Neuronal stem cell (in vitro differentiated cells): ENCODE measurements at regions not wholly inside any gene's neighbourhood (a gene's known extent, or its start where the extent isn't known, plus 50 kb on each side); places are given as distances from the start of the nearest gene placed in this dataset.

Experiments used
- DNase-seq: peaks from one replicate; pipeline ENCODE4 v3.0.0-alpha.2; 2013; ENCODE audit warnings: low spot score
- H2AFZ ChIP-seq: one replicate; pipeline ENCODE4 v1.6.1; 2013; ENCODE audit warnings: mild to moderate bottlenecking, low read length, inconsistent platforms
- H2AK5ac ChIP-seq: 2 replicates; pipeline ENCODE4 v1.6.1; 2013; ENCODE audit warnings: low read depth, mild to moderate bottlenecking, inconsistent platforms, low read length, moderate library complexity, mixed read lengths
- H2BK120ac ChIP-seq: 2 replicates; pipeline ENCODE4 v1.6.1; 2013; ENCODE audit warnings: low read depth, mild to moderate bottlenecking, inconsistent platforms, low read length, moderate library complexity, mixed read lengths
- H2BK12ac ChIP-seq: one replicate; pipeline ENCODE4 v1.6.1; 2013; ENCODE audit warnings: low read length, inconsistent platforms
- H2BK15ac ChIP-seq: 2 replicates; pipeline ENCODE4 v1.6.1; 2013; ENCODE audit warnings: mild to moderate bottlenecking, low read length, inconsistent platforms, mixed read lengths
- H2BK5ac ChIP-seq: one replicate; pipeline ENCODE4 v1.6.1; 2013; ENCODE audit warnings: inconsistent platforms, mild to moderate bottlenecking, low read length, moderate library complexity
- H3K14ac ChIP-seq: one replicate; pipeline ENCODE4 v1.6.1; 2013; ENCODE audit warnings: low read length, inconsistent platforms
- H3K18ac ChIP-seq: 2 replicates; pipeline ENCODE4 v1.6.1; 2013; ENCODE audit warnings: low read length, inconsistent platforms
- H3K23ac ChIP-seq: 2 replicates; pipeline ENCODE4 v1.6.1; 2013; ENCODE audit warnings: low read depth, mild to moderate bottlenecking, mixed read lengths, low read length, inconsistent platforms; ENCODE audit not compliant: poor library complexity
- H3K27ac ChIP-seq: replicated peaks from 3 replicates; pipeline ENCODE4 v1.5.1; 2013; ENCODE audit warnings: low read length, inconsistent platforms
- H3K27me3 ChIP-seq, 3 experiments: 2 replicates each; pipeline ENCODE4 v1.6.1; 2013; ENCODE audit warnings: low read length in 3 of 3, mild to moderate bottlenecking in 2 of 3, inconsistent platforms in 1 of 3, low read depth in 1 of 3, mixed read lengths in 1 of 3, moderate library complexity in 1 of 3; ENCODE audit not compliant: control insufficient read depth in 3 of 3, insufficient read depth in 3 of 3
- H3K36me3 ChIP-seq, 2 donors: replicated peaks in 1 of 2; 2 replicates each; pipeline ENCODE4 v1.6.1; 2013; ENCODE audit warnings: low read length in 2 of 2; ENCODE audit not compliant: control insufficient read depth in 2 of 2, insufficient read depth in 2 of 2
- H3K4ac ChIP-seq: 2 replicates; pipeline ENCODE4 v1.6.1; 2013; ENCODE audit warnings: inconsistent platforms, mild to moderate bottlenecking, low read length, moderate library complexity
- H3K4me1 ChIP-seq, 2 donors: 1 replicate in 1 of 2; 2 replicates in 1 of 2; pipeline ENCODE4 v1.6.1; 2013; ENCODE audit warnings: low read length in 2 of 2, low read depth in 1 of 2; ENCODE audit not compliant: control insufficient read depth in 2 of 2, insufficient read depth in 1 of 2
- H3K4me2 ChIP-seq: one replicate; pipeline ENCODE4 v1.6.1; 2013; ENCODE audit warnings: mild to moderate bottlenecking, low read length, inconsistent platforms; ENCODE audit not compliant: insufficient read depth, poor library complexity, severe bottlenecking
- H3K4me3 ChIP-seq, 2 donors: 2 replicates each; pipeline ENCODE4 v1.5.1; 2013; ENCODE audit warnings: low read length in 2 of 2, mild to moderate bottlenecking in 2 of 2, inconsistent platforms in 1 of 2, moderate library complexity in 1 of 2
- H3K79me1 ChIP-seq: one replicate; pipeline ENCODE4 v1.6.1; 2013; ENCODE audit warnings: low read depth, mild to moderate bottlenecking, inconsistent platforms, low read length, moderate library complexity
- H3K9ac ChIP-seq: one replicate; pipeline ENCODE4 v1.6.1; 2013; ENCODE audit warnings: mild to moderate bottlenecking, low read depth, low read length, inconsistent platforms; ENCODE audit not compliant: poor library complexity
- H3K9me3 ChIP-seq, 2 donors: replicated peaks in 1 of 2; 2 replicates each; pipeline versions ENCODE3 to v1.6.1; 2013; ENCODE audit warnings: low read length in 2 of 2, mild to moderate bottlenecking in 2 of 2, inconsistent platforms in 1 of 2, low read depth in 1 of 2, mixed read lengths in 1 of 2, moderate library complexity in 1 of 2; ENCODE audit not compliant: control insufficient read depth in 2 of 2, insufficient read depth in 1 of 2
- H4K8ac ChIP-seq: one replicate; pipeline ENCODE4 v1.6.1; 2013; ENCODE audit warnings: low read depth, mild to moderate bottlenecking, inconsistent platforms, low read length, moderate library complexity
- H4K91ac ChIP-seq: one replicate; pipeline ENCODE4 v1.6.1; 2013; ENCODE audit warnings: low read length, low read depth, mild to moderate bottlenecking, inconsistent platforms; ENCODE audit not compliant: poor library complexity
- WGBS, 2 donors: extraction: QIAGEN DNeasy Blood & Tissue Kit; methylation state at CpG; one replicate each; pipeline ENCODE4 v1.1.7; 2013; ENCODE audit warnings: missing lambda C conversion rate in 2 of 2, mixed read lengths in 1 of 2; ENCODE audit not compliant: insufficient read length in 2 of 2, insufficient replicate concordance in 1 of 2; ENCODE audit errors: extremely low coverage in 2 of 2; 5-methylcytosine and 5-hydroxymethylcytosine counted together

DNA sequence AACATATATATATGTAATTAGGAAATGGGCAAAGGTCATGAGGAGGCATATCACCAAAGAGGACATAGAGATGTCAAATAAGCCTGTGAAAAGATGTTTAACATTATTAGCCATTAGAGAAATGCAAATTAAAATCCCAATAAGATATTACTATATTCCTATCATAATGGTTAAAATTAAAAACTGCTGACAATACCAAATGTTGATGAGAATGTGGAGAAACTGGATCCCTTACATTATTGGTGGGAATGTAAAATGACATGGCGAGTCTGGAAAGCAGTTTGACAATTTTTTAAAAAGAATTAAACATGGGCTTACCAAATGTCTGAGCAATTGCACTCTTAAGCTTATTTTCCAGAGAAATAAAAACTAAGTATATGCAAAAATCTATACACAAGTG, 1821.6 kb upstream of the C9orf72 start:
- Histone ChIP-seq H2AFZ (no peak overlapping the region), H3K4me1 (no peaks in the 10 kb centered on the region), H2BK15ac (no peak overlapping the region), H3K18ac (no peak overlapping the region), H3K27me3 (no peaks in the 10 kb centered on the region), H2BK12ac (no peak overlapping the region), H3K36me3 (no peaks in the 10 kb centered on the region), H3K23ac (no peak overlapping the region), H3K79me1 (no peaks in the 10 kb centered on the region), H3K4me3 (no peak overlapping the region), H3K4ac (no peak overlapping the region), H4K8ac (no peak overlapping the region), H3K27ac (no peak overlapping the region), H2BK5ac (no peak overlapping the region), H3K4me2 (no peak overlapping the region), H2BK120ac (no peak overlapping the region), H4K91ac (no peak overlapping the region), H2AK5ac (no peak overlapping the region), H3K9me3 (no peaks in the 10 kb centered on the region), H3K14ac (no peak overlapping the region), H3K9ac (no peak overlapping the region)
- no peak for DNase-seq
- WGBS, 2 donors, result no CpG with 5 or more reads among the region's 1 CpG

DNA sequence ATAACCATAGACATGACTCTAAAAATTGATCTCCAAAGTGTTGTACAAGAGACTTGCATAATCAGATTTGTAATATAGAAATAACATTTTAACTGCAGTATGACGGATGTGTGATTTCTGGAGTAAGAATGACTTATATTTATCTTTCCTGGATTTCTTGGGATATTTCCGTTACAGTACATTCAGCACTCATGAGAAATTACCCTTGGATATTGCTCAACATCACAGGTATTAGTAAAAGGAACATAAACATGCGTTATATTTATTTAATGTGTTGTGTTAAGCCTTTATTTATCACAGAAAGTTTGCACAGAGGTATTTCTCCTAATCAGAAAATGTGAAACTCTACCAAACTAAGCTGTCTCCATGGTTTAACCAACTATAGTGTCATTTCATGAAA, 1823.9 kb upstream of the C9orf72 start:
- Histone ChIP-seq H2AFZ (no peak overlapping the region), H3K4me3 (no peak overlapping the region), H3K9me3 (no peaks in the 10 kb centered on the region), H2BK120ac (no peak overlapping the region), H2BK5ac (no peak overlapping the region), H2BK15ac (no peak overlapping the region), H3K23ac (no peak overlapping the region), H2BK12ac (no peak overlapping the region), H3K27me3 (no peaks in the 10 kb centered on the region), H3K4me2 (no peak overlapping the region), H3K79me1 (no peaks in the 10 kb centered on the region), H3K4me1 (no peaks in the 10 kb centered on the region), H3K27ac (no peak overlapping the region), H4K91ac (no peak overlapping the region), H3K9ac (no peak overlapping the region), H3K14ac (no peak overlapping the region), H3K18ac (no peak overlapping the region), H2AK5ac (no peak overlapping the region), H3K4ac (no peak overlapping the region), H3K36me3 (no peaks in the 10 kb centered on the region), H4K8ac (no peak overlapping the region)
- no CpG with 5 or more reads among the region's 3 CpGs for WGBS, 2 donors
- DNase-seq, result no peak

DNA sequence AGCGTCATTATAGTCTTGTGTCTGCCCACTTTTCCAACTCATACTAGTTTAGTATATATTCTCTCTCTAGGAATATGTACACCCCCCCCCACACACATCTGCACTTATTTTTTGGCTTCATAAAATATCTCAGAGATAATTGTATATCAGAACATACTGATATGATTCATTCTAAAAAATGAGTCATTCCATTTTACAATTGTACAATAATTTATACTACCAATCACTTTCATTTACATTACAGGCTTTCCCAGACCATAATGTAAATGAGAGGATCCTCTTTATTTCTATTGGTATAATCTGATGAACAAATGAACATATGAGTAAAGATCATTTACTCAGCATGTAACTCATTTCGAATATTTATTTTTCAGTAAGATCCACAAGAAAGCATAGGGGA, 1842.9 kb upstream of the C9orf72 start:
- DNase-seq, result no peak
- WGBS, 2 donors, result no CpG with 5 or more reads among the region's 2 CpGs
- H3K23ac ChIP-seq, result no peak overlapping the region
- no peak overlapping the region for H2BK5ac ChIP-seq
- no peak overlapping the region for H2BK15ac ChIP-seq
- H2AK5ac ChIP-seq, result no peak overlapping the region
- H2AFZ ChIP-seq, result no peak overlapping the region
- H3K4ac ChIP-seq, result no peak overlapping the region
- H4K91ac ChIP-seq, result no peak overlapping the region
- H3K14ac ChIP-seq, result no peak overlapping the region
- no peak overlapping the region for H3K27ac ChIP-seq
- H2BK12ac ChIP-seq, result no peak overlapping the region
- no peaks in the 10 kb centered on the region for H3K79me1 ChIP-seq
- H3K4me3 ChIP-seq, result no peak overlapping the region
- no peaks in the 10 kb centered on the region for H3K27me3 ChIP-seq
- no peaks in the 10 kb centered on the region for H3K9me3 ChIP-seq
- no peak overlapping the region for H3K9ac ChIP-seq
- no peaks in the 10 kb centered on the region for H3K36me3 ChIP-seq
- H3K4me2 ChIP-seq, result no peak overlapping the region
- H2BK120ac ChIP-seq, result no peak overlapping the region
- H3K4me1 ChIP-seq, result peaks cover 0 to 2% of the 10 kb centered on the region in 2 donors
- H3K18ac ChIP-seq, result no peak overlapping the region
- no peak overlapping the region for H4K8ac ChIP-seq

DNA sequence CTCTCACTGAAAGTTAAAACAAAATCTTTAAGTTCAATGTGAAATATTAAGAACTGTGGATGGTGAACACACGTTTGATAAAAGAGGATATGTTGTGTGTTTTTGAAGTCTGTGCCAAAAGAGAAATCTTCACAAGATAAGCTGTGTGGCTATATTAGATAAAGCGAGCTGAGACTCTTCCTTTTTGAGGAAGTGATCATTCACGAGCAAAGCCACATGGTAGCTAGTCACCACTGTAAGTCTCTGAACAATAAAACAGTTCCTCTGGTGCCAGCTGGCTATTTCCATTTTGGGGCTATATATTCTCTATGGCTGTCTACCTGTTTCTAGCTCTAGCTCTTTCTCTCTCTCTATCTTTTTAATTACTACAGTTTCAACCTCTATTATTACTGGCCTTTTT, 1849.2 kb upstream of the C9orf72 start:
- H2BK5ac ChIP-seq, result no peak overlapping the region
- H2BK120ac ChIP-seq, result no peak overlapping the region
- H3K9ac ChIP-seq, result no peak overlapping the region
- H2AK5ac ChIP-seq, result no peak overlapping the region
- H3K4me1 ChIP-seq, result no peaks in the 10 kb centered on the region
- no peak overlapping the region for H3K4ac ChIP-seq
- H3K18ac ChIP-seq, result no peak overlapping the region
- H3K9me3 ChIP-seq, result no peaks in the 10 kb centered on the region
- H3K23ac ChIP-seq, result no peak overlapping the region
- no peaks in the 10 kb centered on the region for H3K27me3 ChIP-seq
- no peak overlapping the region for H2BK15ac ChIP-seq
- no CpG with 5 or more reads among the region's 3 CpGs for WGBS, 2 donors
- no peak overlapping the region for H3K27ac ChIP-seq
- no peaks in the 10 kb centered on the region for H3K36me3 ChIP-seq
- no peak overlapping the region for H3K4me2 ChIP-seq
- H3K4me3 ChIP-seq, result no peak overlapping the region
- no peaks in the 10 kb centered on the region for H3K79me1 ChIP-seq
- H4K8ac ChIP-seq, result no peak overlapping the region
- DNase-seq, result no peak
- no peak overlapping the region for H3K14ac ChIP-seq
- H2BK12ac ChIP-seq, result no peak overlapping the region
- H4K91ac ChIP-seq, result no peak overlapping the region
- H2AFZ ChIP-seq, result no peak overlapping the region
